ENCODE measurements at regions not wholly inside any gene's neighbourhood (a gene's known extent, or its start where the extent isn't known, plus 50 kb on each side); places are given as distances from the start of the nearest gene placed in this dataset.

DNA sequence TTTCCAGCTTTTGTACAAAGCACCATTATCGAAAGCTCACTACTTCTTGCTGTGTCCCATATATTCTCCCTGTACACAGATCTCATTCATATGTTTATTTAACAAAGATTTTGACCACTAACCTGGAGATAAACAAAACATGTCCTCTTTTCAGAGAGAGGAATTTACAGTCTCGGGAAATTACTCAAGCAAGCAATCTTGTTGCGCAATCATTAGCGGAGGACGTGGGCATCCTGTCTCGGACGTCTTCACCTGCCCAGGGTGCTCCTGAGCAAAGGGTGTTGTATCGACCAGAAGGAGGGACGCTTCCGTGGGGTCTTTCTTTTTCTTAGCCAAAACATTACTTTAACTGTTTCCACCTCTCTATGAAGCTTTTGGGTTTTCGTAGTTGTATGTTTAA lies 66.5 kb upstream of the CLCN4 start:
- TF ChIP-seq CTCF (IDR thresholded peaks at IDR 0.05; ENCODE audit: insufficient read depth, low read depth, low read length) (no peak), EZH2 (IDR thresholded peaks at IDR 0.05; ENCODE audit: insufficient read depth, low read length) (no peak)
